Heart left ventricle (tissue), 16 donors: ENCODE measurements at regions not wholly inside any gene's neighbourhood (a gene's known extent, or its start where the extent isn't known, plus 50 kb on each side); places are given as distances from the start of the nearest gene placed in this dataset.

ENCODE experiments used
- ATAC-seq, 4 donors: fragments of 200-7000 bp; cut with Tn5 transposase; one replicate each; pipeline ENCODE4 v1.9.1; 2020 to 2022; ENCODE audit warnings: moderate library complexity in 4 of 4, mild to moderate bottlenecking in 3 of 4, moderate number of reproducible peaks in 1 of 4
- DNase-seq, 5 donors: peaks; one replicate each; pipeline ENCODE4 v3.0.0-alpha.2; 2020
- H3K27ac ChIP-seq, 12 donors: fragments of 200-600 bp; sonication (generic) in 4 of 12; one replicate each; pipeline versions ENCODE4 v1.5.0 to v1.8.0; 2016 to 2022; ENCODE audit warnings: mild to moderate bottlenecking in 2 of 12
- H3K27me3 ChIP-seq, 9 donors: fragments of 200-600 bp; sonication (generic) in 2 of 9; one replicate each; pipeline versions ENCODE4 v1.5.1 to v1.8.0; 2016 to 2022; ENCODE audit warnings: mild to moderate bottlenecking in 3 of 9
- H3K36me3 ChIP-seq, 9 donors: fragments of 200-600 bp; sonication (generic) in 2 of 9; one replicate each; pipeline versions ENCODE4 v1.5.0 to v1.8.0; 2018 to 2022; ENCODE audit warnings: mild to moderate bottlenecking in 2 of 9
- H3K4me1 ChIP-seq, 12 donors: fragments of 200-600 bp; sonication (generic) in 4 of 12; one replicate each; pipeline versions ENCODE4 v1.5.0 to v1.8.0; 2016 to 2022; ENCODE audit warnings: mild to moderate bottlenecking in 3 of 12
- H3K4me3 ChIP-seq, 12 donors: fragments of 200-600 bp; sonication (generic) in 4 of 12; one replicate each; pipeline versions ENCODE4 v1.5.0 to v1.8.0; 2017 to 2022; ENCODE audit warnings: mild to moderate bottlenecking in 9 of 12, moderate library complexity in 4 of 12
- H3K9me3 ChIP-seq, 12 donors: fragments of 200-600 bp; sonication (generic) in 4 of 12; one replicate each; pipeline versions ENCODE4 v1.5.0 to v1.8.0; 2016 to 2022; ENCODE audit warnings: mild to moderate bottlenecking in 1 of 12
- POLR2A ChIP-seq, 2 donors: fragments of 450-650 bp; IDR thresholded peaks; one replicate each; pipeline ENCODE4 v1.6.1; 2017; ENCODE audit warnings: antibody characterized with exemption in 2 of 2, mild to moderate bottlenecking in 2 of 2, moderate library complexity in 2 of 2
- WGBS, 4 donors: extraction: QIAGEN DNeasy Blood & Tissue Kit in 2 of 4; methylation state at CpG; one replicate each; pipeline versions ENCODE4 v1.1.5 to v1.1.7; 2013 to 2018; 5-methylcytosine and 5-hydroxymethylcytosine counted together
- intact Hi-C, 10 donors: fragments of 100-400 bp; cut with DNase I; formaldehyde crosslinking; loops; one replicate each; pipeline versions ENCODE4 v1.11.1 to v1.14.2; 2022
- TF ChIP-seq, protein P1 (sequence below), 12 donors: fragments of 200-600 bp; sonication (generic) in 4 of 12; IDR thresholded peaks; one replicate each; pipeline versions ENCODE4 v1.5.0 to v1.8.0; 2018 to 2022; ENCODE audit warnings: antibody characterized with exemption in 12 of 12, mild to moderate bottlenecking in 5 of 12
- donor health status: ischemic (EF 13 %, LVEDD 7.1; RV severe dilation, severe dysfunction).
- donor health status: healthy with polysubstance abuse.
- donor health status: DM: no; HTN: yes; CAD: no.
- donor health status: DM: no; HTN: no; CAD: no.
- donor health status: ischemic (EF 25% LVEDD 6.9; RV normal size, moderate dysfunction).
- donor health status: ischemic (EF 25% LVEDD 5.7; RV mildly dilated, moderate dysfunction).
- donor health status: healthy.
- donor health status: DM: yes; HTN: yes; CAD: no.
- donor health status: ischemic (EF 35%, LVEDD 5.7; RV mildly dilated, moderate dysfunction).
- donor health status: nonischemic (EF 11% LVEDD 7.7; RV severe dilation, severe dysfunction).
- donor health status: DM: yes; HTN: yes; CAD: no.
- donor health status: PGD.
- donor health status: ischemic (EF 29% LVEDD 5.4; RV normal size, mild dysfunction).
- donor health status: nonischemic (EF 23%, LVEDD 6.1; RV moderate dilation, normal function).

DNA sequence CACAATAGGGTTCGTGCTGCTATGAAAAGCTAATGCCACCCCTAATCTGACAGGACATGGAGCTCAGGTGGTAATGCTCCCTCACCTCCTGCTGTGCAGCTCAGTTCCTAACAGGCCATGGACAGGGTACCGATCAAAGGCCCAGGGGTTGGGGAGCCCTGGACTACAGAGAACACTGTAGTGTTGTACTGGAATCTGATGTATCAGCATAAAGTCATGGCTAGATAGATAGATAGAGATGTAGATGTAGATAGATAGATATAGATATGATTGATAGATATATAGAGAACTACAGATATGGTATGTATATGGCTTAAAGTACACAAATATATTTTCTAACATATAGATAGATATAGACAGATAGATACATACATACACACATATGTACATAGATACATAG, 112.3 kb upstream of the MPPED2 start:
- ATAC-seq (no peak), DNase-seq (no peak)
- Histone ChIP-seq H3K4me3 (no peak overlapping the region), H3K4me1 (no peaks in the 10 kb centered on the region), H3K9me3 (no peaks in the 10 kb centered on the region), H3K27ac (no peak overlapping the region), H3K36me3 (no peaks in the 10 kb centered on the region), H3K27me3 (no peaks in the 10 kb centered on the region)
- intact Hi-C loops, result no loop called here
- TF ChIP-seq, protein P1, sequence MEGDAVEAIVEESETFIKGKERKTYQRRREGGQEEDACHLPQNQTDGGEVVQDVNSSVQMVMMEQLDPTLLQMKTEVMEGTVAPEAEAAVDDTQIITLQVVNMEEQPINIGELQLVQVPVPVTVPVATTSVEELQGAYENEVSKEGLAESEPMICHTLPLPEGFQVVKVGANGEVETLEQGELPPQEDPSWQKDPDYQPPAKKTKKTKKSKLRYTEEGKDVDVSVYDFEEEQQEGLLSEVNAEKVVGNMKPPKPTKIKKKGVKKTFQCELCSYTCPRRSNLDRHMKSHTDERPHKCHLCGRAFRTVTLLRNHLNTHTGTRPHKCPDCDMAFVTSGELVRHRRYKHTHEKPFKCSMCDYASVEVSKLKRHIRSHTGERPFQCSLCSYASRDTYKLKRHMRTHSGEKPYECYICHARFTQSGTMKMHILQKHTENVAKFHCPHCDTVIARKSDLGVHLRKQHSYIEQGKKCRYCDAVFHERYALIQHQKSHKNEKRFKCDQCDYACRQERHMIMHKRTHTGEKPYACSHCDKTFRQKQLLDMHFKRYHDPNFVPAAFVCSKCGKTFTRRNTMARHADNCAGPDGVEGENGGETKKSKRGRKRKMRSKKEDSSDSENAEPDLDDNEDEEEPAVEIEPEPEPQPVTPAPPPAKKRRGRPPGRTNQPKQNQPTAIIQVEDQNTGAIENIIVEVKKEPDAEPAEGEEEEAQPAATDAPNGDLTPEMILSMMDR (IDR thresholded peaks at IDR 0.05), result no peak
- no peak for TF ChIP-seq POLR2A (IDR thresholded peaks at IDR 0.05)
- WGBS, 4 donors, result 85 to 100% (median 96%) methylated on average over 2 of the region's 2 CpGs

DNA sequence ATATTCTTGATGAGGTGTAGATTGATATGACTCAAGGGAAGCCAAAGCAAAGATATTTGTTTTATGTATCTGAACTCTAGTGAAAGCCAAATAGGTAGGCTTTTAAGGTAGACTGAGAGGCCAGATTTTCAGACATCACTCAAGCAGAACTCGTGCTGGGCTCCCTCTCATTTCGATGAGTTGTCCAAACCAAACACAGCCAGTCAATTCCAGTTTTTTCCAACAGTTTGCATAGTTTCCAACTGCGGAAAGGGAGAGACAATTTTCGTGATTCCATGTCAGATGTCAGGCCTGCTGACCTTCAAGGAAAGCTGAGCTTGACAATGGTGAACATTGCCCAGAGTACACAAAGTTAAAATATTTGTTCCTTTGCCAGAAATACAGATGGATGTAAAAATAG, 110.9 kb upstream of the MPPED2 start:
- Histone ChIP-seq H3K36me3 (no peaks in the 10 kb centered on the region), H3K9me3 (peaks cover 0 to 4% (median 0%) of the 10 kb centered on the region in 12 donors), H3K4me1 (no peaks in the 10 kb centered on the region), H3K4me3 (no peak overlapping the region), H3K27me3 (no peaks in the 10 kb centered on the region), H3K27ac (no peak overlapping the region)
- intact Hi-C loops, result no loop called here
- 71 to 78% (median 73%) methylated on average over 4 of the region's 4 CpGs for WGBS, 4 donors
- TF ChIP-seq, protein P1 (IDR thresholded peaks at IDR 0.05), result no peak
- no peak for TF ChIP-seq POLR2A (IDR thresholded peaks at IDR 0.05)
- ATAC-seq, result no peak
- DNase-seq, result no peak

DNA sequence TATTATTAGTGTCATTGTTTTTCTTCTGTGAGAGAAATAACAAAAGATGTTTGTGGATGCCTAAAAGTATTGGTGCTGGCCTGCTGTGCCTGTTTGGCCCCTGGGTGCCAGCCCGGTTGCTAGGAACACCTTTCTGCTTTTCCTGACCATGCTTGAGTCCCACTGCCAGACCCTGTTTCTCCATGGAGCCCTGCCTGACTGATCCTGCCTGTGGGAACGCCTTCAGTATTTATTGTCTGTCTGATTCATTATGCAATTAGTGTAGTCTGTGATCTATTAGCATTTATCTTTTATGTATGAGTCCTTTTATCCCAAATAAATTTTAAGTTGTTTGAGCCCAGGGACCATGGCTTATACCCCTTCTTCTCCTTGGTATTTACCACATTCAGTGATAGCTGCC, 98.6 kb upstream of the MPPED2 start:
- Histone ChIP-seq H3K4me3 (no peak overlapping the region), H3K27ac (no peak overlapping the region), H3K36me3 (no peaks in the 10 kb centered on the region), H3K9me3 (peaks cover 0 to 4% (median 0%) of the 10 kb centered on the region in 12 donors), H3K4me1 (no peaks in the 10 kb centered on the region), H3K27me3 (no peaks in the 10 kb centered on the region)
- TF ChIP-seq, protein P1 (IDR thresholded peaks at IDR 0.05), result no peak
- no peak for TF ChIP-seq POLR2A (IDR thresholded peaks at IDR 0.05)
- DNase-seq (no peak), ATAC-seq (no peak)
- intact Hi-C loops, result no loop called here
- WGBS, 4 donors, result 83 to 94% (median 90%) methylated on average over 2 of the region's 2 CpGs

DNA sequence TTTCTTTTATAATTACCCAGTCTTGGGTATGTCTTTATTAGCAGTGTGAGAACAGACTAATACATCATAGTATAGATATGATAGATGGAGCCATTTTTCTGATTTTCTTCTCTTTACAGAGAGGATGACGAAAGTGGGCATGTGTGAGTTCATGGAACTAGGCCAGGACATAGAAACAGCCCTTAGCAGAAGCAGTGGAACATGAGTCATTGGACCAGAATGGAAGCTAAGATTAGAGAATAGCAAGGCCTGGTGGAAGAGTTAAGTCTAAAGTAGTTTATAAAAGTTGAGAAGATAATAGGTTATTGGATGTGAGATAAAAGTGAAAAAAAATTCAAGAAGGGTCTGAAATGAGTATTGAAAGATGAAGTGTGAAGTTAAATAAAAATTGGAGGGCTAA, 97.0 kb upstream of the MPPED2 start:
- intact Hi-C loops, result no loop called here
- no peaks in the 10 kb centered on the region for H3K4me1 ChIP-seq
- no peaks in the 10 kb centered on the region for H3K36me3 ChIP-seq
- no peak overlapping the region for H3K27ac ChIP-seq
- no peaks in the 10 kb centered on the region for H3K27me3 ChIP-seq
- TF ChIP-seq POLR2A (IDR thresholded peaks at IDR 0.05), result no peak
- TF ChIP-seq, protein P1 (IDR thresholded peaks at IDR 0.05), result no peak
- ATAC-seq, result peak in 2 of 4 donors; percentile 67 to 70
- DNase-seq, result no peak
- 60 to 78% (median 66%) methylated on average over 1 of the region's 1 CpG for WGBS, 4 donors
- H3K9me3 ChIP-seq, result no peaks in the 10 kb centered on the region
- no peak overlapping the region for H3K4me3 ChIP-seq
